ENCODE measurements at regions not wholly inside any gene's neighbourhood (a gene's known extent, or its start where the extent isn't known, plus 50 kb on each side); places are given as distances from the start of the nearest gene placed in this dataset.

- DNase-seq (ENCODE audit: low read depth): no peak
These were observed 293.1 kb downstream of the QDPR start for GRCh38 chr4:17218786-17219185.

GRCh38 chr4:17206829-17207801 is 304.8 kb downstream of the QDPR start:
- no peak overlapping the region for H3K4me3 ChIP-seq (ENCODE audit: low read depth, low read length)
- DNase-seq (ENCODE audit: low read depth): peak; percentile 18
- no peak for TF ChIP-seq CTCF (IDR thresholded peaks at IDR 0.05; ENCODE audit: insufficient read depth, low read depth, low read length, missing control alignments)

More at GRCh38 chr4:17218786-17219185, 293.1 kb downstream of the QDPR start:
- TF ChIP-seq CTCF (IDR thresholded peaks at IDR 0.05; ENCODE audit: insufficient read depth, low read depth, low read length, missing control alignments): no peak
- no peak overlapping the region for H3K4me3 ChIP-seq (ENCODE audit: low read depth, low read length)

- DNase-seq (ENCODE audit: low read depth): no peak
- no peak overlapping the region for H3K4me3 ChIP-seq (ENCODE audit: low read depth, low read length)
- TF ChIP-seq CTCF (IDR thresholded peaks at IDR 0.05; ENCODE audit: insufficient read depth, low read depth, low read length, missing control alignments): no peak
These were observed 306.5 kb upstream of the LDB2 start for GRCh38 chr4:17204908-17205307.

- DNase-seq (ENCODE audit: low read depth): no peak
- H3K4me3 ChIP-seq (ENCODE audit: low read depth, low read length): no peak overlapping the region
- no peak for TF ChIP-seq CTCF (IDR thresholded peaks at IDR 0.05; ENCODE audit: insufficient read depth, low read depth, low read length, missing control alignments)
These were observed 305.4 kb upstream of the LDB2 start for GRCh38 chr4:17203797-17204196.

GRCh38 chr4:17197070-17197469 is 298.6 kb upstream of the LDB2 start:
- no peak for TF ChIP-seq CTCF (IDR thresholded peaks at IDR 0.05; ENCODE audit: insufficient read depth, low read depth, low read length, missing control alignments)
- no peak for DNase-seq (ENCODE audit: low read depth)
- H3K4me3 ChIP-seq (ENCODE audit: low read depth, low read length): no peak overlapping the region

- DNase-seq (ENCODE audit: low read depth): no peak
- no peak overlapping the region for H3K4me3 ChIP-seq (ENCODE audit: low read depth, low read length)
- no peak for TF ChIP-seq CTCF (IDR thresholded peaks at IDR 0.05; ENCODE audit: insufficient read depth, low read depth, low read length, missing control alignments)
These were observed 297.2 kb upstream of the LDB2 start for GRCh38 chr4:17195461-17196275.
